ENCODE measurements at regions not wholly inside any gene's neighbourhood (a gene's known extent, or its start where the extent isn't known, plus 50 kb on each side); places are given as distances from the start of the nearest gene placed in this dataset.

DNA sequence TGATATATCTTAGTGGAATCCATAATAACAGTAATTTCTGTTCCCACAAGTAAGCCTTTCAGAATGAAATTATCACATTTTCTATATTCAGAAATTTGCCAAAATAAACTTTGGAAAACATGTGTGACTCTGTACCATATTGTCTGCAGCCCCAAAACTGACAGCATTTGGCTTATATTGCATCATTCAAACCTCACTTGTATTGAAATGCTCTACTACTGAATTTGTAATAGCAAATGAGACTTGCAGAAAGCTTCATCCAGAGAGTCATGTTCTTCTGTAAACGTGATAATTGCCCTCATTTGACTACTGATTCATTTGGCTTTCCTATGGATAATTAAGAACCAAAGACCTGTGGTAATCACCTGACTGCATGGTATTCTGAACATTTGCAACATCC is 1249.5 kb upstream of the CDH18 start:
- H3K27me3 Mint-ChIP-seq (ENCODE audit: insufficient read depth, low read depth): no peaks in the 10 kb centered on the region
- Histone ChIP-seq H3K79me2 (ENCODE audit: low read depth) (no peaks in the 10 kb centered on the region), H2AFZ (replicated peaks) (no peak overlapping the region), H3K9ac (no peak overlapping the region), H3K9me3 (ENCODE audit: low read depth) (no peaks in the 10 kb centered on the region), H3K4me1 (no peaks in the 10 kb centered on the region), H3F3A (ENCODE audit: low read depth) (no peaks in the 10 kb centered on the region), H4K20me1 (ENCODE audit: low read depth) (no peaks in the 10 kb centered on the region), H3K27ac (no peak overlapping the region), H3K36me3 (no peaks in the 10 kb centered on the region), H3K27me3 (no peaks in the 10 kb centered on the region), H3K4me3 (no peak overlapping the region), H3K4me2 (no peak overlapping the region)
- no peaks in the 10 kb centered on the region for H3K4me1 Mint-ChIP-seq
- H3K36me3 Mint-ChIP-seq: no peaks in the 10 kb centered on the region
- no peak for DNase-seq (ENCODE audit: low spot score)
- no peak overlapping the region for H3K27ac Mint-ChIP-seq
- H3K9me3 Mint-ChIP-seq: no peaks in the 10 kb centered on the region
- no peak overlapping the region for H3K4me3 Mint-ChIP-seq
- TF ChIP-seq EZH2 (IDR thresholded peaks at IDR 0.05) (no peak), EZH2phosphoT487 (IDR thresholded peaks at IDR 0.05) (no peak)
- TF ChIP-seq, protein P1, sequence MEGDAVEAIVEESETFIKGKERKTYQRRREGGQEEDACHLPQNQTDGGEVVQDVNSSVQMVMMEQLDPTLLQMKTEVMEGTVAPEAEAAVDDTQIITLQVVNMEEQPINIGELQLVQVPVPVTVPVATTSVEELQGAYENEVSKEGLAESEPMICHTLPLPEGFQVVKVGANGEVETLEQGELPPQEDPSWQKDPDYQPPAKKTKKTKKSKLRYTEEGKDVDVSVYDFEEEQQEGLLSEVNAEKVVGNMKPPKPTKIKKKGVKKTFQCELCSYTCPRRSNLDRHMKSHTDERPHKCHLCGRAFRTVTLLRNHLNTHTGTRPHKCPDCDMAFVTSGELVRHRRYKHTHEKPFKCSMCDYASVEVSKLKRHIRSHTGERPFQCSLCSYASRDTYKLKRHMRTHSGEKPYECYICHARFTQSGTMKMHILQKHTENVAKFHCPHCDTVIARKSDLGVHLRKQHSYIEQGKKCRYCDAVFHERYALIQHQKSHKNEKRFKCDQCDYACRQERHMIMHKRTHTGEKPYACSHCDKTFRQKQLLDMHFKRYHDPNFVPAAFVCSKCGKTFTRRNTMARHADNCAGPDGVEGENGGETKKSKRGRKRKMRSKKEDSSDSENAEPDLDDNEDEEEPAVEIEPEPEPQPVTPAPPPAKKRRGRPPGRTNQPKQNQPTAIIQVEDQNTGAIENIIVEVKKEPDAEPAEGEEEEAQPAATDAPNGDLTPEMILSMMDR (IDR thresholded peaks at IDR 0.05): no peak

DNA sequence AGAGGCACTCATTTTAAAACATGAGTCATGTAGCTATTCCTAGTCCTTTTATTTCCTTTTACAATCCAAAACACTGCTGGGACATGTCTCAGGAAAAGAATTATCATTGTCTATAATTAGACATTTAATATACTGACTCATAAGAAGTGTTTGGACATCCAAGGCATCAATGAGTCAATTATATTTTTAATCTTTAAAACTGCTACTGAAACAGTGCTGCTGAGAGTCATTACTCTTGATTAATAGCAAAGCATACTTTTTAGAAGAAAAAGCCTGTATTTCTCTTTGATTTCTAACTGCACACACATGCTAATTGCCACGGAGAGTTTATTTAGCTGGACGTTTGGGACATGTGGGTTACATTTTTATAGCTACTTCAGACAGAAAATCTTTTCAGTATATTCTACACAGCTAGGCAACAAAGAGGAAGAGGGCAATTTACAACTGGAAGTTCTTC is 1249.0 kb upstream of the CDH18 start:
- H3K36me3 ChIP-seq: no peaks in the 10 kb centered on the region
- Mint-ChIP-seq H3K4me3 (no peak overlapping the region), H3K9me3 (no peaks in the 10 kb centered on the region), H3K4me1 (no peaks in the 10 kb centered on the region), H3K36me3 (no peaks in the 10 kb centered on the region), H3K27ac (no peak overlapping the region), H3K27me3 (ENCODE audit: insufficient read depth, low read depth) (no peaks in the 10 kb centered on the region)
- H3K4me2 ChIP-seq: no peak overlapping the region
- H3K27ac ChIP-seq: no peak overlapping the region
- H3K9me3 ChIP-seq (ENCODE audit: low read depth): no peaks in the 10 kb centered on the region
- H3K9ac ChIP-seq: no peak overlapping the region
- no peaks in the 10 kb centered on the region for H3K4me1 ChIP-seq
- H4K20me1 ChIP-seq (ENCODE audit: low read depth): no peaks in the 10 kb centered on the region
- no peaks in the 10 kb centered on the region for H3K79me2 ChIP-seq (ENCODE audit: low read depth)
- no peak for DNase-seq (ENCODE audit: low spot score)
- H2AFZ ChIP-seq (replicated peaks): no peak overlapping the region
- TF ChIP-seq EZH2 (IDR thresholded peaks at IDR 0.05) (no peak), EZH2phosphoT487 (IDR thresholded peaks at IDR 0.05) (no peak)
- TF ChIP-seq, protein P1 (IDR thresholded peaks at IDR 0.05): no peak
- H3K4me3 ChIP-seq: no peak overlapping the region
- H3F3A ChIP-seq (ENCODE audit: low read depth): no peaks in the 10 kb centered on the region
- H3K27me3 ChIP-seq: no peaks in the 10 kb centered on the region

DNA sequence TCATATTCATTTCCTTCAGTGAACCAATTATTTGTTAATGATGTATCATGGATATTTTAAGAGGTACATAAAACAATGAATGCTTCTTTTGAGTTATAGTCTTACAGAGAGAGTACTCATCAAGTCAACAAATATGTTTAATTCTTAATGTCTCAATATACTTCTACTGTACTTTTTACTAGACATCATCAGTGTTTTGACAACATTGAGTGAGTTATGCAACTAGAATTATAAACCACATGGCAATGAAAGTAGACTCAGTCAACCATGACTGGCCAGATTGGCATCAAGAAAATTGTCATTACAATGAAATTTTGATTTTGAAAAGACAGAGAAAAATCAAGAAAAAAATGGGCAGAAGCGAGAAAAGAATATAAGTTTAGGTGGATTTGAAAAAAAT is 1248.1 kb upstream of the CDH18 start:
- no peaks in the 10 kb centered on the region for H3K27me3 Mint-ChIP-seq (ENCODE audit: insufficient read depth, low read depth)
- no peaks in the 10 kb centered on the region for H3K9me3 Mint-ChIP-seq
- Histone ChIP-seq H3K4me3 (no peak overlapping the region), H3K4me1 (no peaks in the 10 kb centered on the region), H3K79me2 (ENCODE audit: low read depth) (no peaks in the 10 kb centered on the region), H3K4me2 (no peak overlapping the region), H3F3A (ENCODE audit: low read depth) (no peaks in the 10 kb centered on the region), H4K20me1 (ENCODE audit: low read depth) (no peaks in the 10 kb centered on the region), H3K36me3 (no peaks in the 10 kb centered on the region), H3K27me3 (no peaks in the 10 kb centered on the region), H3K27ac (no peak overlapping the region), H3K9me3 (ENCODE audit: low read depth) (no peaks in the 10 kb centered on the region), H3K9ac (no peak overlapping the region), H2AFZ (replicated peaks) (no peak overlapping the region)
- no peak overlapping the region for H3K27ac Mint-ChIP-seq
- TF ChIP-seq EZH2phosphoT487 (IDR thresholded peaks at IDR 0.05) (no peak), EZH2 (IDR thresholded peaks at IDR 0.05) (no peak)
- TF ChIP-seq, protein P1 (IDR thresholded peaks at IDR 0.05): no peak
- H3K4me3 Mint-ChIP-seq: no peak overlapping the region
- no peaks in the 10 kb centered on the region for H3K4me1 Mint-ChIP-seq
- DNase-seq (ENCODE audit: low spot score): no peak
- H3K36me3 Mint-ChIP-seq: no peaks in the 10 kb centered on the region

Data from neural progenitor cell (in vitro differentiated cells).